HG03354 (cell line): ENCODE measurements at regions not wholly inside any gene's neighbourhood (a gene's known extent, or its start where the extent isn't known, plus 50 kb on each side); places are given as distances from the start of the nearest gene placed in this dataset.
"Not testable (repeated sequence)": the region's sequence is repeated elsewhere in the genome, so short reads cannot be mapped to it uniquely, and the experiment has no call there.

Experiments
- ATAC-seq: cut with Tn5 transposase; IDR thresholded peaks from one replicate; pipeline ENCODE4 v1.9.1; 2021; ENCODE audit warnings: mild to moderate bottlenecking; ENCODE audit not compliant: unreplicated experiment, poor library complexity, severe bottlenecking

DNA sequence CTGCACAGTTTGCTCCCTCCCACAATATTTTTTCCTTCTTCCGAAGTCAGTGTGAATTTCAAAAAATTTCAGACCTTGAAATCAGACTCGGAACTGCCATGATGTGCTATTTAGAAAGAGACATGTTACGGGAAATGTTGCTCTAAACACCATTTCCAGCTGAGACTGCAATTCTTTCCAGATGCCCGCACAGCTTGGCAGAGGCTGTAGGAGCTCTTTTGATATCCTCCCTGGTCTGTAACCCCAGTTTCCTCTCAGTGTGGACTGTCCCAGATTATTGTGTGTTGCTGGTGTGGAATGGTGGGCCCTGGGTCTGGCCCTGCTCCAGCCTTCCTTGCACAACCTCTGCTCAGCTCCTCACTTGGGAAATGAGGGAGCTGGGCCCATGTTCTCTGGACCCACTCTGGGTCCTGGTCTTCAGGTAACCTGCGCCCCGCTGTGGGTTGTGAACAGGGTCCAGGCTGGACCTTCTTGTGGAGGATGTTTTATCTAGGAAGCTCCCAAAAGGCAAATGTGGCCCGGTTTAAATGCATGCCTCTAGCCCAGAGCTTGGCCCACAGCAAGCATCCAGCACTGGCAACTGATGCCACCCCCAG lies 172.8 kb upstream of the CXCL12 start:
- ATAC-seq: no peak

- ATAC-seq: no peak
Observed at GRCh38 chr10:44558521-44558920, 173.6 kb upstream of the CXCL12 start.

DNA sequence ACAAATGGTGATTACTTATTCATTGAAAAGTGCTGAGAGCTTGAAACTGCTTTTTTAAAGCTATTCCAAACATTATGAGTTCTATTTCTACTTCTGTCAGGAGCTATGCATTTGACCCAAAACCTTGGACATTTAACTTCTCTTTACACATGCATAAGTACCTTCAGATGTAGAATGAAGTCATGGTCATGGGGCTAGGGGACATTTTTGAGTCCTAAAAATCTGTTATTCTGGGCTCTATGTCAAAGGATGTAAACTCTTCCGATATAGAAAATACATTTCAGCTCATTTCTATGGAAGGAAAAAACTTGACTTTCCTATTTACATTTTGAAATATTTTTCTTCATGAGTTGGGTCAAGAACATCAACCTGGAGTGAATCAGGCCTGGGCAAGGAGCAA lies 179.5 kb upstream of the CXCL12 start:
- no peak for ATAC-seq

- no peak for ATAC-seq
Observed at GRCh38 chr10:44564790-44565189, 179.9 kb upstream of the CXCL12 start.

GRCh38 chr10:44566786-44567185 lies 181.9 kb upstream of the CXCL12 start:
- ATAC-seq: no peak

GRCh38 chr10:44567471-44567870 lies 182.6 kb upstream of the CXCL12 start:
- no peak for ATAC-seq

GRCh38 chr10:44569193-44570091 lies 184.5 kb upstream of the CXCL12 start:
- ATAC-seq: no peak

DNA sequence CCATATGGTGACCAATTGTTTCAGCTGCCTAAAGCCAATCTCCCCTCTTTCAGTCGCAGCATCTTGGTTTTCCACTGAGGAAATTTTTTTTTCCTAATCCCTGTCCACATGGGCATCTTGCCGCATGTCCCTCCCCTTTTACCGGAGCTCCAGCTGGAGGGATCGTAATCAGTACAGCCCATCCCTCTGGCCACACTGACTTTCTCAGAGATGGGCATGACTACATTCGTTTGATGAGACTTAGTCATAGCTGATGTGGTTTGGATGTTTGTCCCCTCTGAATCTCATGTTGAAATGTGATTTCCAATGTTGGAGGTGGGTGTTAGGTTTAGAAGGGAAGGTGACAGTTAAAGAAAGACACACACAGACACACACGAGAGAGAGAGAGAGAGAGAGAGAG lies 186.8 kb upstream of the CXCL12 start:
- no peak for ATAC-seq

- no peak for ATAC-seq
Observed at GRCh38 chr10:44572146-44572545, 187.2 kb upstream of the CXCL12 start.

- ATAC-seq: no peak
Observed at GRCh38 chr10:44573821-44574220, 188.9 kb upstream of the CXCL12 start.

DNA sequence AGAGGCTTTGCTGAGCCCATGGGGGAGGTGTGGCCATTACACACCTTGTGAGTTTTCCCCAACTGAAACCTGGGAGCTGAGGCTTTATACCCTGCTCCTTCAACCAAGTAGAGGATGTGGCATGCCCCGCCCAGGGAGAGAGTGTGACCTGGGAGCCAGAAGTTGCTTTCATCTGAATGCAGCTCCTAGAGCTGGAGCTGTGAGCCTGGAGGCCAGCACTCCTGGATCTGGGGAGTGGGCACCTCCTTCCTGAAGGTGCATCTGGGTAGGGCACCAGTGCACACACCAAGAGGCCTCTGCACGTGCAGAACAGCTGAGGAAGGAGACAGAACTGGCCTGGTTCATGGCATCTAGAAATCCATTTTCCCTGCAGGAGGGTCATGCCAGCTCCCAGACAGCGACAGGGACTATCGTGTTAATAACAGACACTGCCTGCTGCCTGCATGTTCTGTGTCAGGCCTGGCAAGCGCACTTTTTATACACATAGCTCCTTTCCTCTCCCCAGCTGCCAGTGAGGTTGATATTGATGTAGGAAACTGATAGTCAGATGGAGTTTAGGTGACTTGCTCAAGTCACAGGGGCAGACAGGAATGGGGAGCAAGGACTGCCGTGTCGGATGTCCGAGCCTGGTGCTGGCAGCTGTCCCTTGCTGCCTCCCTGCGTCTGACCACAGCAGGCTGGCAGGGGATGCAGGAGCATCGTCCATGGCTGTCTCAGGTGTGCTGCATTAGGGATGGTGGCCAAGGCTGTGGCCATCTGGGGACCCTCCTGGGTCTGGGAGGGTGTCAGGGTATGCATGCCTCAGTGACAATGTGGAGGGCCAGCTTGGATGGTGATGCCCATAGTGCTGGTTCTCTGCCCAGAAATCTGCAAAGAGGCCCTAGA lies 189.9 kb upstream of the CXCL12 start:
- no peak for ATAC-seq

DNA sequence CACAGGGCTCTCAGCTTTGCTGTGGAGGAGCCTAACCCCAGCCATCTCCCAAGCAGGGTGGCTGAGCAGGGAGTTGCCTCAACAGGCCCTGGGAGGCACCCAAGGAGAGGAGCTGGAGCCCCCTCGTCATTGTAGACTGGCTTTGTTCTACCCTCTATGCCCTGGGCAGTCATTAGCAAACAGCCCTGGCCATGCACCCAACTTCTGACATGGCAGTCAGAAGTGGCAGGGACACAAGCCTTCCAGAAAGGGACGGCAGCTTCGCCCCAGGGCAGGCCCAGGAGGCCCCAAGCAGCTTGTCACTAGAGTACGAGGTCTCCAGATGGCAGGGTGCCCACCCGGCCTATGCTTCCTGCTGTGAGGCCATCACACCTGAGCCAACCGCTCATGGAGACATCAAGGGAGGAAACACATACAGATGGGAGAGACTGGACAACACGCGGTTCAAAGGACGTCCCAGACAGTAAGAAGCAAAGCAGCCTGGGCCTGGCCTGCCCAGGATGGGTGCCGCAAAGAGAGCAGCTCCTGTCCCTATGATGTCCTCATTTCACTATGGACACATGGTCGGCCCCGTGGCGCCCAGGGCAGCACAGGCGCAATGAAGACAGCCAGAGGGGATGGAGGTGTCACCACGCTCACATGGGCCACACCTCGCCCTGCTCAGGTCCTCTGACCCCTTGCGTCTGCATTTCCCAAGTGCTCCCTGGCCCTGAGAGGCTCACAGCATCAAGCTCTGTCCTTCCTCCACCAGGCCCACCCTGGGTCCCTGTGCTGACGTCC lies 190.9 kb upstream of the CXCL12 start:
- ATAC-seq: no peak

- no peak for ATAC-seq
Observed at GRCh38 chr10:44576702-44577191, 191.8 kb upstream of the CXCL12 start.

DNA sequence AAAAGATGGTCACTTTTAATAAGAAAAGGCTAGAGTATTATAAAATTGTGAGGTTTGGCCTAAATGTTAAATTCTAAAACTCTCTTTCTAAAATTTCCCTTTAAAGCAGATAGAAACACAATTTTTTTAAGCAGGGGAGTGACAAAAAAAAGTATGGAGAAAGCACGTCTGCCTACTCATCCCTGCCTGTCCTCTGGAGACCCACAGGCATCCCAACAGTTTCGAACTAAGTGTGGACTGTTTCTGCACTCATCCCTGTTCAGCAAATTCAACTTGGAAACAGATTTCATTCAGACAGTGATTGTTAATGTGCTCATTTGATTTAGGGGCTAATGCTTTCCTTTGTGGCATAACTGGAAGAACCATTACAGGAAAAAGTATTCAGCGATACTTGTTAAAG lies 192.6 kb upstream of the CXCL12 start:
- no peak for ATAC-seq

DNA sequence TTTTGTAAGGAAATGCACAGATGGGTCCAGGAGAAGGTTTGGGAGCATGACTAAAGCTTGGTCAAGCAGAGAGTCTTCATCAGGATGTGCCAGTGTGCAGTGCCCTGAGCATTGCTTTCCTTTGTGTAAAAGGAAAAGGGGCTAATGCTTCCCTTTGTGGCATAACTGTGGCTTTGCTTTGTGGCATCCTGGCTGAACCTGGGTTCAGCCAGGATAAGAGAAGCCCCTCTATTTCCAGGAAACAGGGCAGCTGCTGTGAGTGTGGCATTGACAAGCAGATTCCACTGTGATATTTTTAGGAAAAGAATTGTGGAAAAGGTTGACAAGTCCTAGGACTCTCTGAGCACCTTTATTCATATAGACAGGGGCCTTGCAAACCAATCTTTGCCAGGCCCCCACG lies 193.4 kb upstream of the CXCL12 start:
- no peak for ATAC-seq

DNA sequence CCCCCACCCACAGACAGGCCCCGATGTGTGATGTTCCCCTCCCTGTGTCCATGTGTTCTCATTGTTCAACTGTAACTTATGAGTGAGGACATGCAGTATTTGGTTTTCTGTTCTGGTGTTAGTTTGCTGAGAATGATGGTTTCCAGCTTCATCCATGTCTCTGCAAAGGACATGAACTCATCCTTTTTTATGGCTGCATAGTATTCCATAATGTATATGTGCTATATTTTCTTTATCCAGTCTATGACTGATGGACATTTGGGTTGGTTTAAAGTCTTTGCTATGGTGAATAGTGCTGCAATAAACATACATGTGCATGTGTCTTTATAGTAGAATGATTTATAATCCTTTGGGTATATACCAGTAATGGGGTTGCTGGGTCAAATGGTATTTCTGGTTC lies 194.1 kb upstream of the CXCL12 start:
- ATAC-seq: not testable (repeated sequence)

GRCh38 chr10:44581996-44582395 lies 197.1 kb upstream of the CXCL12 start:
- ATAC-seq: no peak

GRCh38 chr10:44587488-44588318 lies 202.8 kb upstream of the CXCL12 start:
- ATAC-seq: no peak
